Activated CD4-positive, alpha-beta T cell treated with anti-CD3 and anti-CD28 coated beads, Interleukin-2, amount 10 ng/mL, durations not matched to agents 24 days and 14 days (primary cell): ENCODE measurements at regions not wholly inside any gene's neighbourhood (a gene's known extent, or its start where the extent isn't known, plus 50 kb on each side); places are given as distances from the start of the nearest gene placed in this dataset.
"Not testable (repeated sequence)": the region's sequence is repeated elsewhere in the genome, so short reads cannot be mapped to it uniquely, and the experiment has no call there.

ENCODE experiments used
- DNase-seq: peaks from one replicate; pipeline ENCODE4 v3.0.0; 2022
- H3K27ac Mint-ChIP-seq: one replicate; pipeline ENCODE4 v1.8.0; 2022; ENCODE audit warnings: mild to moderate bottlenecking, mixed read lengths
- H3K27me3 Mint-ChIP-seq: one replicate; pipeline ENCODE4 v1.8.0; 2022; ENCODE audit warnings: mixed read lengths
- H3K36me3 Mint-ChIP-seq: one replicate; pipeline ENCODE4 v1.8.0; 2022; ENCODE audit warnings: low read depth, mild to moderate bottlenecking, mixed read lengths
- H3K4me1 Mint-ChIP-seq: one replicate; pipeline ENCODE4 v1.8.0; 2021; ENCODE audit warnings: mixed read lengths
- H3K4me3 Mint-ChIP-seq: one replicate; pipeline ENCODE4 v1.8.0; 2022; ENCODE audit warnings: mild to moderate bottlenecking, moderate library complexity, mixed read lengths
- H3K9me3 Mint-ChIP-seq: one replicate; pipeline ENCODE4 v1.8.0; 2021; ENCODE audit warnings: mixed read lengths
- intact Hi-C: fragments of 100-400 bp; cut with micrococcal nuclease; formaldehyde crosslinking; loops from one replicate; pipeline ENCODE4 v1.15.1; 2023

DNA sequence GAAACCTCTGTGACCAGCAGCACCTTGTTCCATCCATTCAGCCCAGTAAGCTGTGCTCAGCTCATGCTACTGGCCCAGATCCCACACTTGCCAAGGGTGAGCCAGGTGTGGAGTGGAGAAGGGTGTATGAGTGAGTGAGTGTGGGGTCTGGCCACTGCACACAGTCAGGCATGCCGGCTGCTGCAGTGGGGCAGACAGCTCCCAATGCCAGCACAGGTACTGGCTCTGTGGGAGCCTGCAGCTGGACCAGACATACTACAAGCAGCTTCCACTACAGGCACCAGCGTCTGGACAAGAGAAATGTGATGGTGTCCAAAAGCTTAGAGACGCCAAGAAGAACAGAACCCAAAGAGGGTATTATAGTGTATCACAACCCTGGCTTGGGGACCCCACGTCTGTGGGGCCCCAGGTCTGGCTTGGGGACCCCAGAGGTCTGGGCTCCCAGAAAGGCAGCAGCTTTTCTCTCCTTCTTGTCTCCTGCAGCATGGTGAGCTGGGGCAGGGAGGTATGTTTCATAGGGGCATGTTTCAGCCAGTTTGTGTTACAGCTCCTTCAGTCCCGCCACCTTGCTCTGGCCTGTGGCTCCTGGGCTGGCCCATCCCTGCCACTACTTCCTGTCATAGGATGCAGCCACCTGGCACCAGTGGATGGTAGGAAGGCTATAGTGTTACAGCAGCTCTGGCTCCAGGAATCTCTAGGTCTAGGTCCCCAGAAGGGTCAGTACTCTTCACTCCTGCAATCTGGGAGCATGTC, 152.4 kb upstream of the HSF2 start:
- Mint-ChIP-seq H3K36me3 (no peaks in the 10 kb centered on the region), H3K4me1 (no peaks in the 10 kb centered on the region), H3K4me3 (no peak overlapping the region), H3K9me3 (no peaks in the 10 kb centered on the region), H3K27me3 (no peaks in the 10 kb centered on the region), H3K27ac (no peak overlapping the region)
- DNase-seq: no peak
- intact Hi-C loops: no loop called here

DNA sequence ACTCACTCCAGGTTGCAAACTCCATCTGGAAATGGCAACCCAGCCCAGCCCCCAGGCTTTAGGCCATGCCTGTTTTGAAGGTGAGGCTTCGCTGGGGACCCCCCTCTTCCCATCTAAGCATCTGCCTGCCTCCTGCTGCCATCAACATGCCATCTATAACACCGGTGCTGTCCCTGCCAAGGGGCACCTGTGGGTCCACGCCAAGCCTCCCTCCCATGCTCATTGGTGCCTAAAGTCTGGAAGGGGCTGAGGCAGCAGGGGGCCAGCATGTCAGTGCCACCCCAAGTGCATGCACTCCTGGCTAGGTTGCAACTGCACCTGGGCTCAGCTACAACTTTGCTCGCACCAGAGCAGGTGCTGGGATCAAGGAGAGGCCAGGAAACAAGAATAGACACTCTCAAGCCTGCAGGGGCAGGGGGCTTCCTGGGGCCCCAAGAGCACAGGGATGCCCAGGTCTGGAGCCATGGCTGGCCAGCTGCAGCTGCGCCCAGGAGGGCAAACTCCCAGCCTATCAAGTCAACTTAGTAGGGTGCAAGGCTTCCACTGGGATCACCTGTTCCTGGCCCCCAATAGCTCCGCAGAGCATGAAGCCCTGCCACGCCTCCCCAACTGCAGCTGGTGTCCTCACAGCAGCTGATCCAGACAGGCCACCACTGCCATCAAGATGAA, 151.3 kb upstream of the HSF2 start:
- no peak overlapping the region for H3K4me3 Mint-ChIP-seq
- H3K9me3 Mint-ChIP-seq: no peaks in the 10 kb centered on the region
- intact Hi-C loops: no loop called here
- no peak for DNase-seq
- no peaks in the 10 kb centered on the region for H3K4me1 Mint-ChIP-seq
- H3K36me3 Mint-ChIP-seq: no peaks in the 10 kb centered on the region
- H3K27me3 Mint-ChIP-seq: no peaks in the 10 kb centered on the region
- H3K27ac Mint-ChIP-seq: no peak overlapping the region

DNA sequence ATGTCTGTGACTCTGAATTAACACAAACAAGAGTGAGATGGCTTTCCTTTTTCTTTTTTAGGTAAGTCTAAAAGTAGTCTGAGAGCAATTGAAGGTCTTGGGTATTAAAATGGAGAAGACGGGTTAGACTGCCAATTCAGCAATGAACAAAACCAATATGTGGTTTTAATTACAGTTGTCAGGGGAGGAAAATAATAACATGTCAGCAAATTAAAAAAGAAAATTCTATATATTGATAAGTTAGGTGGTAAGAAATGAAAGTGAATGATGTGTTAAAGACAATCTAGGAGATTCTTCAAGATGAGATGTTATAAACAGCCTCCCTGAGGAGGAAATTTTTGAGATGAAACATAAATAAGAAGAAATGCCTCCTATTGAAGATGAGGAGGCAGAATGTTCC, 150.6 kb upstream of the HSF2 start:
- H3K36me3 Mint-ChIP-seq: no peaks in the 10 kb centered on the region
- DNase-seq: no peak

DNA sequence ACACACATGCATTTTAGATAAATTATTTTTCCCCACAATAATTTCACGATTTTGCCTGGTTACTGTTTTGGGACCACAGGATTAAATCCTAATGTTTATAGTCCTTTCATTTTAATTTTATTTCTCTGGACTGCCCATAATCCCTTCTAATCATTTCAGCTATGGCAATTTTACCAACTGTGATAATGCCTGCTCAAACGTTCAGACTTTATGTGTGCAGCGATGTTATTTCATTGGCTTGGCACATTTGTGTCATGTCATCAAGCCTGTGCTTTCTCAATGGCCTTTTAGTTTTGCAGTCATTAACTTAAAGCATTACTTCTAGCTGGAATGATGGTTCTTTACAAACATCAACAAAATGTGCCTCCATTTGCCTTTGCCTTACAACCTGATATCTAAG, 140.6 kb upstream of the HSF2 start:
- H3K9me3 Mint-ChIP-seq: no peaks in the 10 kb centered on the region
- H3K27me3 Mint-ChIP-seq: no peaks in the 10 kb centered on the region
- intact Hi-C loops: no loop called here
- no peak overlapping the region for H3K27ac Mint-ChIP-seq
- no peak overlapping the region for H3K4me3 Mint-ChIP-seq
- no peak for DNase-seq
- no peaks in the 10 kb centered on the region for H3K36me3 Mint-ChIP-seq
- no peaks in the 10 kb centered on the region for H3K4me1 Mint-ChIP-seq

More for the DNA sequence above, 150.6 kb upstream of the HSF2 start:
- Mint-ChIP-seq H3K4me1 (no peaks in the 10 kb centered on the region), H3K27ac (no peak overlapping the region), H3K9me3 (no peaks in the 10 kb centered on the region), H3K4me3 (no peak overlapping the region), H3K27me3 (no peaks in the 10 kb centered on the region)
- intact Hi-C loops: no loop called here

DNA sequence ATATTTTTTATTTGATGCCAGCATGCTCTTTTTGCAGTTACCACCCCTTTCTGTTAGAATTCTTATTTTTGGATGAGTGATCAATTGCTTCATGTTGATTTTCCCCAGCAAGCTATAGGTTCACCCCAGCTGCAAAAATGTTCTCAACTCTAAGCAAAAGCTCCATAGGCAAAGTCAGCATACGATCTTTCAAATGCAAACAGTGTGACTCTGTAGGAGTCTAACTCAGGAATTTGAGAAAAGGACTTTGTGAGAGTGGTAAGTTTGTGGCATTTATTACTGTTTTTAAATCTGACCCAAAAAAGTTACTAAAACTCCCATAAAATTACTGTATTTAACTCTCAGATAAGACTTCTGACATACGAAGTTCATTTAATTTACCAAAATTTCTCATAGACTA, 134.9 kb upstream of the HSF2 start:
- Mint-ChIP-seq H3K27me3 (no peaks in the 10 kb centered on the region), H3K9me3 (no peaks in the 10 kb centered on the region), H3K4me3 (no peak overlapping the region), H3K27ac (no peak overlapping the region), H3K4me1 (no peaks in the 10 kb centered on the region), H3K36me3 (no peaks in the 10 kb centered on the region)
- DNase-seq: no peak
- intact Hi-C loops: no loop called here

DNA sequence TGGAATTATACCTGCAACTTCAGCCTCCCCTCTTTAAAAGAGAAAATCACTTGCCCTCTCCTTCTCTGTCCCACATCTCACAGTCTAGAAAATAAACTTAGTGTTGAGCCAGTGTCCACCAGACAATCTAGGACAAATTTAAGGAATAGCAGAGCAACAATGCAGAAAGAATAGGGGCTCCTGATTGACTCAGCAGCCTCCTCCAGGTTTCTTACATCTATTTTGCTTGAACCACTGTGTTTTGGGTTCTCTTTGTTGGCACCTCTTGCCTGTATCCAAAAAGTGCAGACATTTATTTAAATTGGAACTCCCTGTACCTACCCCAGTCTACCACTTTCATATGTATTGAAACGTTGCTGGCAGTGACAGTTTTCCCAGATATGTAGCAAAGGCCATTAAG, 133.7 kb upstream of the HSF2 start:
- Mint-ChIP-seq H3K4me3 (no peak overlapping the region), H3K9me3 (no peaks in the 10 kb centered on the region), H3K4me1 (no peaks in the 10 kb centered on the region), H3K27me3 (no peaks in the 10 kb centered on the region), H3K27ac (no peak overlapping the region), H3K36me3 (no peaks in the 10 kb centered on the region)
- intact Hi-C loops: no loop called here
- DNase-seq: no peak

DNA sequence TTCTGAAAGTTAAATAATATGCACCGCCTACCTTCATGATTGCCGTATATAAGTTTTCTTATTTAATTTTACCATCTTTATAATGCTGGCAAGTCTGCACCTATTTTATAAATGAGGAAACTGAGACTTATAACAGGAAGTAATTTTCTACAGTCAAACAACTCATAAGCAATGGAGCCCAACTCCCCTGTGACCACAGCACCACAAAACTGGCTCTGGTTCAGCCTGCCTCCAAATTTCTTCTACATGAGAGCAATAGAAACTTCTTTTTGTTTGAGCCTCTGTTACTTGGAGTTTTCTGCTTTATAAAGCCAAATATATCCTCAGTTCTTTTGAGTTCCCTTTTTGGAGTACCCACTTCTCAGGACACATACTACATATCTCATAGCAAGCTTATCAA, 131.1 kb upstream of the HSF2 start:
- no peaks in the 10 kb centered on the region for H3K27me3 Mint-ChIP-seq
- no peaks in the 10 kb centered on the region for H3K9me3 Mint-ChIP-seq
- no peak overlapping the region for H3K4me3 Mint-ChIP-seq
- no peaks in the 10 kb centered on the region for H3K36me3 Mint-ChIP-seq
- no peak for DNase-seq
- no peak overlapping the region for H3K27ac Mint-ChIP-seq
- H3K4me1 Mint-ChIP-seq: no peaks in the 10 kb centered on the region
- intact Hi-C loops: no loop called here

DNA sequence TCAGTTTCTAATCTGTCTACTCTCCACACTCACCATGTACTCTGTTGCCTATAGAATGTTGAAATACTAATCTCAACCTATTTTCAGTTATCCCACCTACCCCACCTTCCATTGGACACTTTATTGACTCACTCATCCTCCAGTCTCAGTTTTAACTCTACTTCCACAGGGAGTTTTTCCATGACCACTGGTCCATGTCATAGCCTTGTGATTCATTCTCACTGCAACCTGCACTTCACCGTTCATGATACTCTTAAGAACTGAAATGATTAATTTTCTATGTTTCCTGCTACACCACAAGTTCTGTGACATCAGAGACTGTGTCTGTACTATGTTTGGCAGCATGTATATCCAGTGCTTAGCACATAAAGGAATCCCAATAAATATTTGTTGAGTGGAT, 122.8 kb upstream of the HSF2 start:
- H3K9me3 Mint-ChIP-seq: no peaks in the 10 kb centered on the region
- intact Hi-C loops: no loop called here
- no peaks in the 10 kb centered on the region for H3K36me3 Mint-ChIP-seq
- no peak overlapping the region for H3K27ac Mint-ChIP-seq
- no peak overlapping the region for H3K4me3 Mint-ChIP-seq
- DNase-seq: no peak
- H3K4me1 Mint-ChIP-seq: no peaks in the 10 kb centered on the region
- H3K27me3 Mint-ChIP-seq: no peaks in the 10 kb centered on the region

DNA sequence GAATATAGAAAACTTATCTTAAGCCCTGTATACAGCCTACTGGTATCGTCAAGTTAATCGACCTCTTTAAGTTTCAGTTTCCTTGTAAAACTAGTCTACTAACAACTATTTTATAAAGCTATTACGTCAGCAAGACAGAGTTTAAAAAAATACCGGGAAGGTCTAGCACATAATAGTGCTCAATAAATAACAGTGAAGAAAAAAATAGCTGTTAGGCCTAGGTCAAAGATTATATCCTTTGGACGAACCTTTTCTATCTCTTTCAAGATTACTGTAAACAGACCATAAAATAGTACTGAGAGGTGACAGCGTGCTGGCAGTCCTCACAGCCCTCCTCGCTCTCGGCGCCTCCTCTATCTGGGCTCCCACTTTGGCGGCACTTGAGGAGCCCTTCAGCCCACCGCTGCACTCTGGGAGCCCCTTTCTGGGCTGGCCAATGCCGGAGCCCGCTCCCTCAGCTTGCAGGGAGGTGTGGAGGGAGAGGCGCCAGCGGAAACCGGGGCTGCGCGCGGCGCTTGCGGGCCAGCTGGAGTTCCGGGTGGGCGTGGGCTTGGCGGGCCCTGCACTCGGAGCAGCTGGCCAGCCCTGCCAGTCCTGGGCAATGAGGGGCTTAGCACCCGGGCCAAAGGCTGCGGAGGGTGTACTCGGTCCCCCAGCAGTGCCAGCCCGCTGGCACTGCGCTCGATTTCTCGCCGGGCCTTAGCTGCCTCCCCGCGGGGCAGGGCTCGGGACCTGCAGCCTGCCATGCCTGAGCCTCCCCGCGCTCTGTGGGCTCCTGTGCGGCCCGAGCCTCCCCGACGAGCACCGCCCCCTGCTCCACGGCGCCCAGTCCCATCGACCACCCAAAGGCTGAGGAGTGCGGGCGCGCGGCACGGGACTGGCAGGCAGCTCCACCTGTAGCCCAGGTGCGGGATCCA, 119.1 kb upstream of the HSF2 start:
- H3K4me1 Mint-ChIP-seq, H3K36me3 Mint-ChIP-seq, H3K9me3 Mint-ChIP-seq, H3K27ac Mint-ChIP-seq, H3K4me3 Mint-ChIP-seq, intact Hi-C loops, DNase-seq, H3K27me3 Mint-ChIP-seq: not testable (repeated sequence)

DNA sequence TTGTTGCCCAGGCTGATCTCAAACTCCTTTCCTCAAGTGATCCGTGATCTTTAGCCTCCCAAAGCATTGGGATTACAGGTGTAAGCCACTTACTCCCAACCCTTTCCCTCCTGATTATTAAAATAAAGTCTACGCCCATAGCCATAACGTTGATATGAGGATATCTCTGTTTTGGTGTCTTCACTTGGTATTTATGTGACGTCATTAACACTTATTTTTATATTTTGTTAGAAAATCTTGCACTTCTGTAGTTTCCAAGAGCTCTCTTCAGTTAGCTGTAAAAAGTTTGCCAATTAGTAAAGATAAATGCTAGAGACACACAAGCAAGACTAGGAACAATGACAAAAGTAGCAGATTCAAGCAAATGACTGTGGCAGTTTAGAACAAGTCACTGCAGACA, 115.6 kb upstream of the HSF2 start:
- no peak for DNase-seq
- Mint-ChIP-seq H3K4me1 (no peaks in the 10 kb centered on the region), H3K9me3 (no peaks in the 10 kb centered on the region), H3K36me3 (no peaks in the 10 kb centered on the region), H3K4me3 (no peak overlapping the region), H3K27ac (no peak overlapping the region), H3K27me3 (no peaks in the 10 kb centered on the region)
- intact Hi-C loops: no loop called here

DNA sequence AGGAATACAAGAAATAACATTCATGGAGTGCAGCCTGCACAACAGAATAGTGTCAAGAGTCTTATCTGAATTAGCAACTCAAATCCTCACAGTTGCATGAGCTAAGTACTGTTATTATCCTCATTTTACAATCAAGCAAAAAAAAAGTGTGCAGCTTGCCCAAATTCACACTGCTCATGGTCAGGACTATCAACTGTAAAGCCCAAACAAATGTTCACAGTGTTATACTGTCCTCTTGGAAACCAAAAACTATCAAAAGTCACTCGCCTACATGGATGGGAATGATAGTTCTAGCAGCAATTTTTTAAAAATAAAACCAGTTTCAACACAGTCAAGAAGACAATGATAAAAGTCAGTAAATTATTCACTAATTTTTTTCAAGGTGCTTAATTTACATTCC, 114.6 kb upstream of the HSF2 start:
- no peak overlapping the region for H3K27ac Mint-ChIP-seq
- H3K27me3 Mint-ChIP-seq: no peaks in the 10 kb centered on the region
- intact Hi-C loops: no loop called here
- DNase-seq: no peak
- no peaks in the 10 kb centered on the region for H3K36me3 Mint-ChIP-seq
- H3K9me3 Mint-ChIP-seq: no peaks in the 10 kb centered on the region
- H3K4me3 Mint-ChIP-seq: no peak overlapping the region
- H3K4me1 Mint-ChIP-seq: no peaks in the 10 kb centered on the region

DNA sequence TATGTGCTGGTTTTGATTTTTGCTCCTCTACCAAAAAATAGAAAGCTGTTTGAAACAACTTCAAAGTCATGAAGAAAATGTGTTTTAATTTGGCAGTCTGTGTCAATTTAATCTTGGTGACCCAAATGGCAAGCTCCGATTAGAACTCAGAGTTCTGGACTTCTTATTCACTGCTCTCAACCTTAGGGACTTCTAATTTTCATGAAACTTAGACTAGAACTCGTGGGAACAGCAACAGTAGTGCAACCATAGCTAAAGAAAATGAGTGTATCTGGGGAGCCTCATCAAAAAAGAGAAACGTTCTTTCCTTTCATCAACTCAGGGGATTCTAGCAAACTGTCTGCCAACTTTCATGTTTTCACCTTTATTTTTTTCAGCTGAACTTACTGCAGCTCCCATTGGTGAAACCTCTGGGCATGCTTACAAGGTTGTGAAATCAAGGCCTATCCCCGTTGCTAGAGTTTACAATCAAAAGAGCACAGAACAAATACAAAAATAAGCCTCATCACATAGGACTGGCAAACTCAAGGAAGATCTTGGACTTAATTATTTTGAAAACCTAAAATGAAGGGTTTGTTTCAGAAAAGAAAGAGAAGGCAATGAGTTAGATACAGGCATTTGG, 114.0 kb upstream of the HSF2 start:
- Mint-ChIP-seq H3K36me3 (no peaks in the 10 kb centered on the region), H3K4me3 (no peak overlapping the region), H3K27ac (no peak overlapping the region), H3K27me3 (no peaks in the 10 kb centered on the region), H3K4me1 (no peaks in the 10 kb centered on the region), H3K9me3 (no peaks in the 10 kb centered on the region)
- DNase-seq: no peak
- intact Hi-C loops: no loop called here

DNA sequence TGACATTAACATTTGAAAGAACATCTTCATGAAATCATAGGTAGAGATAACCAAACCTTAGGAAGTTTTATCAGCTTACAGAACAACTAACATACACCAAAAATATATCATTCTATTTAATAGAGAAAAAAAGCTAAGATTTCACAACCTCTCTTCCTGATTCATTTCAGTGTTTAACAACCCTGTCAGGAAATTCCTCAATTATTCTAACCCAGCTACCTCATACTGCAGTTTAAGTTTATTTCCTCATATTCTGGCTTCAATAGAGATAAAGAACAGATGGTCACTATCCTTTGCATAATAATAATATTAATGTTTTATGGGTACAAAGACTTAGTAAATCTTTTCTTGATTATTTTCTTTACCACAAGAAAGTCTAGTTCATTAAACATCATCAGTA, 112.9 kb upstream of the HSF2 start:
- DNase-seq: no peak
- Mint-ChIP-seq H3K4me1 (no peaks in the 10 kb centered on the region), H3K36me3 (no peaks in the 10 kb centered on the region), H3K4me3 (no peak overlapping the region), H3K9me3 (no peaks in the 10 kb centered on the region), H3K27me3 (no peaks in the 10 kb centered on the region), H3K27ac (no peak overlapping the region)
- intact Hi-C loops: no loop called here
